RWPE1 (cell line): ENCODE measurements at regions not wholly inside any gene's neighbourhood (a gene's known extent, or its start where the extent isn't known, plus 50 kb on each side); places are given as distances from the start of the nearest gene placed in this dataset.

ENCODE experiments used
- CTCF ChIA-PET: fragments of 350-600 bp; sonication (Branson Sonifier 250); formaldehyde crosslinking; extraction: SDS; loops from one replicate; lab custom pipeline; 2021; lab: Yijun Ruan, JAX
- POLR2A ChIA-PET: fragments of 400-600 bp; formaldehyde crosslinking; extraction: SDS; loops from one replicate; lab custom pipeline; 2020; ENCODE audit warnings: antibody characterized with exemption; ENCODE audit not compliant: low non-redundant PET; lab: Yijun Ruan, JAX
- DNase-seq: peaks from one replicate; pipeline ENCODE4 v3.0.0; 2012; ENCODE audit warnings: low spot score
- H3K27ac ChIP-seq: fragments of 450-650 bp; 2 replicates; pipeline ENCODE4 v1.5.1; 2017
- TF ChIP-seq, protein P1 (sequence below): fragments of 450-650 bp; conservative IDR thresholded peaks from 2 replicates; pipeline ENCODE4 v1.5.1; 2017; ENCODE audit warnings: low read depth, mild to moderate bottlenecking

DNA sequence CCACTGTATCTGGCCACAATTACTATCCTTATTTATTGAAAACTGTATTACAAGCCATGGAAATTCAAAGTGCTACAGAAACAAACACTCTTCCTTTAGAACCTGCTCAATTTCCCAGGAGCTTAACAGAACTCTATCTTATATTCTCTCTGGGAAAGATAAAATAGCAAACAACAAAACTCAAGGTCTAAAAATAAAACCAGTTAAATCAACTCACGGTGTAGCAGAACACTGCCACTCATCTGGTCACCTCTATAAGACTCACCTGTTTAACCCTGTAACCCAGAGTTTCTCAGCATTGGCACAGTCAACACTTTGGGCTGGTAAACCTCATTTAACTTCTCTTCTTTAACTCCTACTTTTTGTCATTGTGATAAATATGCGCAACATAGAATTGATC is 348.9 kb downstream of the DCHS2 start:
- H3K27ac ChIP-seq, result no peak overlapping the region
- DNase-seq, result no peak
- ChIA-PET CTCF (interaction anchor here (0.6 kb wide), 2 partner anchors 281 to 407 kb away, joined by 4 to 7 read pairs; no protein-coding TSS in a partner anchor), POLR2A (no interaction called here)
- TF ChIP-seq, protein P1, sequence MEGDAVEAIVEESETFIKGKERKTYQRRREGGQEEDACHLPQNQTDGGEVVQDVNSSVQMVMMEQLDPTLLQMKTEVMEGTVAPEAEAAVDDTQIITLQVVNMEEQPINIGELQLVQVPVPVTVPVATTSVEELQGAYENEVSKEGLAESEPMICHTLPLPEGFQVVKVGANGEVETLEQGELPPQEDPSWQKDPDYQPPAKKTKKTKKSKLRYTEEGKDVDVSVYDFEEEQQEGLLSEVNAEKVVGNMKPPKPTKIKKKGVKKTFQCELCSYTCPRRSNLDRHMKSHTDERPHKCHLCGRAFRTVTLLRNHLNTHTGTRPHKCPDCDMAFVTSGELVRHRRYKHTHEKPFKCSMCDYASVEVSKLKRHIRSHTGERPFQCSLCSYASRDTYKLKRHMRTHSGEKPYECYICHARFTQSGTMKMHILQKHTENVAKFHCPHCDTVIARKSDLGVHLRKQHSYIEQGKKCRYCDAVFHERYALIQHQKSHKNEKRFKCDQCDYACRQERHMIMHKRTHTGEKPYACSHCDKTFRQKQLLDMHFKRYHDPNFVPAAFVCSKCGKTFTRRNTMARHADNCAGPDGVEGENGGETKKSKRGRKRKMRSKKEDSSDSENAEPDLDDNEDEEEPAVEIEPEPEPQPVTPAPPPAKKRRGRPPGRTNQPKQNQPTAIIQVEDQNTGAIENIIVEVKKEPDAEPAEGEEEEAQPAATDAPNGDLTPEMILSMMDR, result no peak

GRCh38 chr4:154140869-154141268 is 350.7 kb downstream of the DCHS2 start:
- no peak for DNase-seq
- TF ChIP-seq, protein P1, result no peak
- POLR2A ChIA-PET, result no interaction called here
- H3K27ac ChIP-seq, result no peak overlapping the region
- CTCF ChIA-PET, result no interaction called here

DNA sequence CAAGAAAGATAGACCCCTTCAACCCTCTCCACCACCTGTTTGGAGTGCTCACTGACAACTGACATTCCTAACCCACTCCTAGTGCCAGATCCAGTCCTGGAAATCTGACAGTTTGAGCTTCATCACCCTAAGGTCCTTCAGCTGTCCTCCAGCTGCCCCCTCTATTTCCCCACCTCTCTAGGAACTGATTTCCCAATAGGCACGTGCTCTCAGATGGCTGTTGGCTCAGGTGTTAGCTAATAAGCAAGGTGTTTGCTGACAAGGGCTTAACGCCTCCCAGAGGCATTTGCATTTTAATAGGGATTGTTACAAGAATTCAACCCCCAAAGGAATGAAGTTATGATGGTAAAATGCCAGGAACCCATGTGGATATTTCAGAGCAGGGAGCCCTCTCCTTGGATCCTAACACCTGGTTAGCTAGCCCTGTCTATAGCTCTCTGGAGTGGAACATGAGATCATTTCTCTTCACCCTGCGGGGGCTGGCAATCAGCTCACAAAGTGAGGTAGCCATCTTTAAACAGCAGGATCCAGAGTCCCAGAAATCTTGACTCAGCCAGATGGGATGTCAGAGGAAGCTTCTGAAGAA is 348.5 kb upstream of the SFRP2 start:
- no peak overlapping the region for H3K27ac ChIP-seq
- POLR2A ChIA-PET, result no interaction called here
- TF ChIP-seq, protein P1, result no peak
- no peak for DNase-seq
- CTCF ChIA-PET, result no interaction called here

DNA sequence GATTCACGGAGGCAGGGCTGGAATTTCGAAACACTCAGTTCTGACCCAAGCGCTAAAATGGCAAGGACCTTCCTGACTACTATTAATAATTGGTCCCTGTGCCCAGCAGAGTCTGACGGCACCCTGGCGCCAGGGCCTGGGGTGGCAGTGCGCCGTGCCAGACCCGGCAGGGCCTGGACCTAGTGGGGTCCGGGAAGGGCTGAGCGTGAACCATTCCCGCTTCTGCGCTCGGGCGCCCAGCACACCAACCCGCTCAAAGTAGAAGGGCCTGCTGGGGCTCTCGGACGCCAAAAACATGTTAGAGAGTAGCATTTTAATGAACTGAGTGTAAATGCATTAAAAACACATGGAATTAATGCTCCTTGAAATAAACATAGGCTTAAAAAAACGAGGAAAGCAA is 346.7 kb upstream of the SFRP2 start:
- H3K27ac ChIP-seq, result no peak overlapping the region
- DNase-seq, result no peak
- TF ChIP-seq, protein P1, result no peak
- ChIA-PET POLR2A (no interaction called here), CTCF (no interaction called here)

DNA sequence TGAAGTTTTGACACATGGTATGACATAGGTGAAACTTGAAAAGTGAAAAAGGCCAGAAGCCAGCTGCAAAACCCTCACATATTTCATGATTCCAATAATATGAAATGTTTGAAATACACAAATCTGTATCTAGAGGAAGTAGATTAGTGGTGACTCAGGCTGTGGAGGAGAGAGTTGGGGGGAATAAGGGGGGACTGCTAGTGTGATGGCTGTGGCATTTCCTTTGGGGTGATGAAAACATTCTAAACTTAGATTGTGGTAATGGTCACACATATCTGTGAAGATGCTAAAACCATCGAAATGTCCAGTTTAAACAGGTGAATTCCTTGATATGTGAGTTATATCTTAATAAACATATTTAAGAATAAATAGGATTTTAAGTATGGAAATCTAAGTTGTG is 343.5 kb upstream of the SFRP2 start:
- POLR2A ChIA-PET, result no interaction called here
- no peak for DNase-seq
- TF ChIP-seq, protein P1, result no peak
- H3K27ac ChIP-seq, result no peak overlapping the region
- CTCF ChIA-PET, result interaction anchor here (0.6 kb wide), 1 partner anchor 141 kb away, joined by 4 read pairs; no protein-coding TSS in a partner anchor

DNA sequence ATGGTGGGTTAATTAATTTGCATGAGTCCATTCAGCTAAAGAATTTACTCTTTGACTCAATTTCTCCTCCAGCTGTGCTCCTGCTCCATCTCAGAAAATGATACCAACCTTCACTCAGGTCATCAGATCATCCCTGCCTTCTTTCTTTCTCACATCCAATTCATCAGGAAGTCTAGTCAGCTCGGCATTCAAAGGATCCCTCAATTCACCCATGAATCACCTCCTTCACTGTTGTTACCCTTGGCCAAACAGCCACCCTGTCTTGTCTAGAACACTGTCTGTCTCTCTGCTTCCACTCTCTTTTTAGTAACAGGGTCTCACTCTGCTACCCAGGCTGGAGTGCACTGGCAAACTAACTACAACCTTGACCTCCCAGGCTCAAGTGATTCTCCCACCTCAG is 337.4 kb upstream of the SFRP2 start:
- ChIA-PET POLR2A (no interaction called here), CTCF (no interaction called here)
- no peak for DNase-seq
- TF ChIP-seq, protein P1, result no peak
- H3K27ac ChIP-seq, result no peak overlapping the region
